GM19468 (cell line): ENCODE measurements at regions not wholly inside any gene's neighbourhood (a gene's known extent, or its start where the extent isn't known, plus 50 kb on each side); places are given as distances from the start of the nearest gene placed in this dataset.
"Not testable (repeated sequence)": the region's sequence is repeated elsewhere in the genome, so short reads cannot be mapped to it uniquely, and the experiment has no call there.

Source experiments
- ATAC-seq: cut with Tn5 transposase; IDR thresholded peaks from one replicate; pipeline ENCODE4 v1.9.1; 2021; ENCODE audit warnings: mild to moderate bottlenecking, moderate library complexity, moderate number of reproducible peaks; ENCODE audit not compliant: unreplicated experiment; ENCODE audit errors: extremely low read depth

GRCh38 chr14:31911160-31911559, 165.9 kb upstream of the ARHGAP5 start:
- no peak for ATAC-seq

GRCh38 chr14:31913370-31913769, 163.7 kb upstream of the ARHGAP5 start:
- ATAC-seq, result no peak

- ATAC-seq, result not testable (repeated sequence)
Measured at GRCh38 chr14:31918289-31918688, 158.8 kb upstream of the ARHGAP5 start.

GRCh38 chr14:31920001-31920400, 157.1 kb upstream of the ARHGAP5 start:
- no peak for ATAC-seq

- no peak for ATAC-seq
Measured at GRCh38 chr14:31920989-31921650, 156.0 kb upstream of the ARHGAP5 start.

- ATAC-seq, result no peak
Measured at GRCh38 chr14:31921721-31922120, 155.4 kb upstream of the ARHGAP5 start.

- ATAC-seq, result no peak
Measured at GRCh38 chr14:31926123-31926522, 151.0 kb upstream of the ARHGAP5 start.

GRCh38 chr14:31926652-31927347, 150.3 kb upstream of the ARHGAP5 start:
- ATAC-seq, result no peak

GRCh38 chr14:31927348-31927832, 149.7 kb upstream of the ARHGAP5 start:
- ATAC-seq, result no peak

- ATAC-seq, result no peak
Measured at GRCh38 chr14:31930070-31930469, 147.0 kb upstream of the ARHGAP5 start.

- no peak for ATAC-seq
Measured at GRCh38 chr14:31930493-31931240, 146.4 kb upstream of the ARHGAP5 start.

GRCh38 chr14:31932675-31933074, 144.4 kb upstream of the ARHGAP5 start:
- ATAC-seq, result no peak

GRCh38 chr14:31933716-31934115, 143.4 kb upstream of the ARHGAP5 start:
- no peak for ATAC-seq

GRCh38 chr14:31934767-31935266, 142.3 kb upstream of the ARHGAP5 start:
- ATAC-seq, result no peak

GRCh38 chr14:31935391-31935790, 141.7 kb upstream of the ARHGAP5 start:
- no peak for ATAC-seq

- no peak for ATAC-seq
Measured at GRCh38 chr14:31936115-31936514, 141.0 kb upstream of the ARHGAP5 start.

GRCh38 chr14:31937730-31938346, 139.3 kb upstream of the ARHGAP5 start:
- ATAC-seq, result peak; percentile 88

GRCh38 chr14:31939934-31940333, 137.2 kb upstream of the ARHGAP5 start:
- no peak for ATAC-seq

GRCh38 chr14:31941487-31941886, 135.6 kb upstream of the ARHGAP5 start:
- no peak for ATAC-seq

GRCh38 chr14:31942166-31942841, 134.8 kb upstream of the ARHGAP5 start:
- ATAC-seq, result no peak
